NB4 (cell line): ENCODE measurements at regions not wholly inside any gene's neighbourhood (a gene's known extent, or its start where the extent isn't known, plus 50 kb on each side); places are given as distances from the start of the nearest gene placed in this dataset.

Experiments
- DNase-seq: peaks from one replicate; pipeline ENCODE4 v3.0.0; 2010; ENCODE audit warnings: low read depth
- H3K4me3 ChIP-seq: one replicate; pipeline ENCODE4 v1.5.1; 2011; ENCODE audit warnings: mild to moderate bottlenecking, low read depth, low read length, moderate library complexity
- CTCF ChIP-seq: IDR thresholded peaks from one replicate; pipeline ENCODE4 v1.5.1; 2012; ENCODE audit warnings: low read depth, low read length
- MAX ChIP-seq: IDR thresholded peaks from 2 replicates; pipeline ENCODE4 v1.6.1; 2011; ENCODE audit warnings: low read depth, low read length
- MYC ChIP-seq: IDR thresholded peaks from 2 replicates; pipeline ENCODE4 v1.6.1; 2011; ENCODE audit warnings: low read depth, low read length
- POLR2A ChIP-seq: IDR thresholded peaks from 2 replicates; pipeline ENCODE4 v1.6.1; 2011; ENCODE audit warnings: mild to moderate bottlenecking; ENCODE audit not compliant: insufficient read length; ENCODE audit errors: extremely low read depth

- no peak overlapping the region for H3K4me3 ChIP-seq
- DNase-seq: no peak
- TF ChIP-seq POLR2A: no peak
- TF ChIP-seq MAX: no peak
- no peak for TF ChIP-seq CTCF
- TF ChIP-seq MYC: no peak
Measured at GRCh38 chr2:226020176-226020575, 620.7 kb downstream of the NYAP2 start.

- no peak overlapping the region for H3K4me3 ChIP-seq
- no peak for TF ChIP-seq MYC
- no peak for TF ChIP-seq CTCF
- TF ChIP-seq POLR2A: no peak
- TF ChIP-seq MAX: no peak
- DNase-seq: no peak
Measured at GRCh38 chr2:226018641-226019040, 619.1 kb downstream of the NYAP2 start.

GRCh38 chr2:226017537-226017936 is 618.0 kb downstream of the NYAP2 start:
- TF ChIP-seq MYC (no peak), POLR2A (no peak), MAX (no peak), CTCF (no peak)
- DNase-seq: no peak
- no peak overlapping the region for H3K4me3 ChIP-seq

GRCh38 chr2:226017107-226017506 is 617.6 kb downstream of the NYAP2 start:
- TF ChIP-seq MYC (no peak), MAX (no peak), POLR2A (no peak), CTCF (no peak)
- H3K4me3 ChIP-seq: no peak overlapping the region
- DNase-seq: no peak

GRCh38 chr2:226011716-226012450 is 612.4 kb downstream of the NYAP2 start:
- no peak for TF ChIP-seq MAX
- TF ChIP-seq POLR2A: no peak
- no peak for TF ChIP-seq MYC
- TF ChIP-seq CTCF: no peak
- DNase-seq: no peak
- no peak overlapping the region for H3K4me3 ChIP-seq
